ENCODE measurements at regions not wholly inside any gene's neighbourhood (a gene's known extent, or its start where the extent isn't known, plus 50 kb on each side); places are given as distances from the start of the nearest gene placed in this dataset.

- Histone ChIP-seq H3K56ac (replicated peaks; ENCODE audit: insufficient read length, low read depth, low read length) (no peak overlapping the region), H4K5ac (ENCODE audit: insufficient read length, low read depth, low read length) (no peak overlapping the region), H3K18ac (ENCODE audit: extremely low read depth, low read length) (no peak overlapping the region), H2AFZ (ENCODE audit: low read length) (no peak overlapping the region), H3K4me3 (ENCODE audit: extremely low read depth in 1 of 4, insufficient read depth in 2 of 4, low read depth in 3 of 4, low read length in 4 of 4) (no peak overlapping the region), H3K4me1 (replicated peaks in 1 of 4; ENCODE audit: control insufficient read depth in 3 of 4, insufficient read depth in 4 of 4, low read length in 3 of 4) (no peaks in the 10 kb centered on the region), H3K9me3 (ENCODE audit: insufficient read depth in 2 of 2, low read depth in 1 of 2, low read length in 1 of 2) (no peaks in the 10 kb centered on the region), H3K27ac (ENCODE audit: low read depth, low read length) (no peak overlapping the region), H2BK120ac (replicated peaks; ENCODE audit: low read depth, low read length) (no peak overlapping the region), H4K8ac (ENCODE audit: extremely low read depth, insufficient read depth, low read length) (no peak overlapping the region), H3K27me3 (replicated peaks in 1 of 4; ENCODE audit: control insufficient read depth in 3 of 4, extremely low read depth in 1 of 4, insufficient read depth in 3 of 4, low read length in 3 of 4) (no peaks in the 10 kb centered on the region), H3K4ac (replicated peaks; ENCODE audit: insufficient read length, low read depth, low read length) (no peak overlapping the region), H3K9ac (replicated peaks in 1 of 4; ENCODE audit: extremely low read depth in 1 of 4, low read depth in 3 of 4, low read length in 3 of 4) (no peak overlapping the region), H2BK15ac (ENCODE audit: low read length) (no peak overlapping the region), H3K14ac (ENCODE audit: insufficient read length) (no peak overlapping the region), H3K4me2 (ENCODE audit: insufficient read depth in 1 of 2, low read depth in 2 of 2, low read length in 2 of 2) (no peak overlapping the region), H3K79me1 (ENCODE audit: low read depth, low read length) (no peaks in the 10 kb centered on the region), H2AK5ac (ENCODE audit: low read depth, low read length) (no peak overlapping the region), H3K23me2 (ENCODE audit: low read depth, low read length) (no peaks in the 10 kb centered on the region), H4K91ac (replicated peaks; ENCODE audit: insufficient read length, low read length) (no peak overlapping the region), H3K36me3 (ENCODE audit: control insufficient read depth in 2 of 4, insufficient read depth in 4 of 4, low read length in 3 of 4) (no peaks in the 10 kb centered on the region), H2BK20ac (ENCODE audit: low read length) (no peak overlapping the region), H2BK5ac (ENCODE audit: low read depth, low read length) (no peak overlapping the region), H4K20me1 (replicated peaks in 1 of 2; ENCODE audit: control insufficient read depth in 1 of 2, insufficient read depth in 2 of 2, low read length in 2 of 2) (no peaks in the 10 kb centered on the region), H3K23ac (ENCODE audit: insufficient read length) (no peak overlapping the region), H3K79me2 (ENCODE audit: control insufficient read depth in 1 of 2, insufficient read depth in 2 of 2, low read length in 2 of 2) (no peaks in the 10 kb centered on the region), H2BK12ac (ENCODE audit: low read depth, low read length) (no peak overlapping the region)
- WGBS, 2 experiments (ENCODE audit: extremely low coverage in 1 of 2, insufficient coverage in 1 of 2, insufficient read length in 1 of 2, insufficient replicate concordance in 2 of 2, low coverage in 1 of 2, low lambda C conversion rate in 2 of 2, missing lambda C conversion rate in 1 of 2), result 100% methylated on average over 1 of the region's 1 CpG; no CpG with 5 or more reads in 1 of the 2 experiments
- ChIA-PET CTCF (ENCODE audit: partially characterized antibody) (interaction anchor here (0.8 kb wide), 1 partner anchor 172 kb away, joined by 3 read pairs; no protein-coding TSS in a partner anchor), POLR2A (ENCODE audit: partially characterized antibody) (no interaction called here)
- FAIRE-seq, result no peak
- DNase-seq (ENCODE audit: low read depth in 1 of 2, low spot score in 2 of 2), result no peak
- TF ChIP-seq CREB1 (IDR thresholded peaks at IDR 0.05) (no peak), RBBP5 (IDR thresholded peaks at IDR 0.05; ENCODE audit: borderline replicate concordance, low read depth, low read length) (no peak), NRF1 (IDR thresholded peaks at IDR 0.05; ENCODE audit: low read depth, low read length) (no peak), HDAC6 (IDR thresholded peaks at IDR 0.05; ENCODE audit: low read depth, low read length) (no peak), TEAD4 (IDR thresholded peaks at IDR 0.05; ENCODE audit: low read depth, low read length) (no peak), PHF8 (conservative IDR thresholded peaks at IDR 0.05; ENCODE audit: low read depth, low read length) (no peak)
These were observed 102.4 kb upstream of the FAM174A start for GRCh38 chr5:100432741-100433140.

Data from H1 (cell line).